ENCODE measurements at regions not wholly inside any gene's neighbourhood (a gene's known extent, or its start where the extent isn't known, plus 50 kb on each side); places are given as distances from the start of the nearest gene placed in this dataset.

DNA sequence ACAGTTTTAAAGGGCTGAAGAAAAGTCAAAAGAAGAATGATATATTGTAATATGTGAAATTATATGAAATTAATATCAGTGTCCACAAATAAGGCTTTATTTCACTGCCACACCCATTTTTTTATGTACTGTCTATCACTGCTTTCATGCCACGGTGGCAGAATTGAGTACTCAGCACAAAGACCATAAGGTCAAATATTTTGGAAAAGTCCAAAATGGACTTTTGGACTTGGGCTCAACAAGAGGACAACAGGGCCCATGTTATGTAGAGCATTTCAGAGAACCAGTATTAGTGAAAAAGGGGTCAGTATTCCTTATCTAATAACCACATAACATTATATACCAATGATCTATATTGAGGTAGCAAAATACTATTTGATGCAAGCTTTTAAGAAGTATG lies 427.2 kb downstream of the EPHA4 start:
- TF ChIP-seq CTCF (IDR thresholded peaks at IDR 0.05; ENCODE audit: low read length) (no peak), EZH2 (IDR thresholded peaks at IDR 0.05; ENCODE audit: borderline replicate concordance, low read length) (no peak)

Data from OCI-LY1 (cell line).